AG10803 (cell line): ENCODE measurements at regions not wholly inside any gene's neighbourhood (a gene's known extent, or its start where the extent isn't known, plus 50 kb on each side); places are given as distances from the start of the nearest gene placed in this dataset.
"Not testable (repeated sequence)": the region's sequence is repeated elsewhere in the genome, so short reads cannot be mapped to it uniquely, and the experiment has no call there.

Experiments
- DNase-seq: peaks from one replicate; pipeline ENCODE4 v3.0.0; 2010; ENCODE audit warnings: low read depth
- H3K4me3 ChIP-seq: 2 replicates; pipeline ENCODE4 v1.5.1; 2011; ENCODE audit warnings: mild to moderate bottlenecking, low read length, control low read depth
- CTCF ChIP-seq: conservative IDR thresholded peaks from 2 replicates; pipeline ENCODE4 v1.5.1; 2011; ENCODE audit warnings: mild to moderate bottlenecking, low read length, control low read depth, inconsistent platforms

GRCh38 chr13:62119739-62120700 lies 704.4 kb upstream of the PCDH20 start:
- no peak overlapping the region for H3K4me3 ChIP-seq
- no peak for DNase-seq
- TF ChIP-seq CTCF: peak; percentile 40

- TF ChIP-seq CTCF: no peak
- no peak for DNase-seq
- no peak overlapping the region for H3K4me3 ChIP-seq
Measured at GRCh38 chr13:62115831-62116230, 700.2 kb upstream of the PCDH20 start.

GRCh38 chr13:62113179-62113578 lies 697.5 kb upstream of the PCDH20 start:
- no peak for TF ChIP-seq CTCF
- no peak overlapping the region for H3K4me3 ChIP-seq
- DNase-seq: no peak

- no peak overlapping the region for H3K4me3 ChIP-seq
- DNase-seq: no peak
- no peak for TF ChIP-seq CTCF
Measured at GRCh38 chr13:62110079-62110478, 694.4 kb upstream of the PCDH20 start.

- not testable (repeated sequence) for H3K4me3 ChIP-seq, DNase-seq
Measured at GRCh38 chr13:62104136-62104535, 688.5 kb upstream of the PCDH20 start.

GRCh38 chr13:62096652-62097051 lies 681.0 kb upstream of the PCDH20 start:
- H3K4me3 ChIP-seq: no peak overlapping the region
- no peak for DNase-seq
- no peak for TF ChIP-seq CTCF

- H3K4me3 ChIP-seq: no peak overlapping the region
- no peak for TF ChIP-seq CTCF
- no peak for DNase-seq
Measured at GRCh38 chr13:62094932-62095331, 679.3 kb upstream of the PCDH20 start.
